ENCODE measurements at regions not wholly inside any gene's neighbourhood (a gene's known extent, or its start where the extent isn't known, plus 50 kb on each side); places are given as distances from the start of the nearest gene placed in this dataset.
"Not testable (repeated sequence)": the region's sequence is repeated elsewhere in the genome, so short reads cannot be mapped to it uniquely, and the experiment has no call there.

GRCh38 chr4:120228086-120228485 is 161.4 kb upstream of the MAD2L1 start:
- DNase-seq (ENCODE audit: insufficient read length): no peak
- no peak for FAIRE-seq
- no peak for TF ChIP-seq TAF1 (IDR thresholded peaks at IDR 0.05; ENCODE audit: borderline replicate concordance, low read depth, low read length)
- TF ChIP-seq POLR2AphosphoS5 (IDR thresholded peaks at IDR 0.05; ENCODE audit: low read depth, low read length): no peak
- TF ChIP-seq POLR2A (IDR thresholded peaks at IDR 0.05; ENCODE audit: low read depth, low read length): no peak

GRCh38 chr4:120227554-120227953 is 160.9 kb upstream of the MAD2L1 start:
- FAIRE-seq (no peak), DNase-seq (ENCODE audit: insufficient read length) (no peak)
- TF ChIP-seq POLR2AphosphoS5 (IDR thresholded peaks at IDR 0.05; ENCODE audit: low read depth, low read length) (no peak), POLR2A (IDR thresholded peaks at IDR 0.05; ENCODE audit: low read depth, low read length) (no peak)

GRCh38 chr4:120225527-120225926 is 158.9 kb upstream of the MAD2L1 start:
- TF ChIP-seq TAF1 (IDR thresholded peaks at IDR 0.05; ENCODE audit: borderline replicate concordance, low read depth, low read length): no peak
- no peak for TF ChIP-seq POLR2AphosphoS5 (IDR thresholded peaks at IDR 0.05; ENCODE audit: low read depth, low read length)
- TF ChIP-seq POLR2A (IDR thresholded peaks at IDR 0.05; ENCODE audit: low read depth, low read length): no peak
- no peak for FAIRE-seq
- DNase-seq (ENCODE audit: insufficient read length): no peak

DNA sequence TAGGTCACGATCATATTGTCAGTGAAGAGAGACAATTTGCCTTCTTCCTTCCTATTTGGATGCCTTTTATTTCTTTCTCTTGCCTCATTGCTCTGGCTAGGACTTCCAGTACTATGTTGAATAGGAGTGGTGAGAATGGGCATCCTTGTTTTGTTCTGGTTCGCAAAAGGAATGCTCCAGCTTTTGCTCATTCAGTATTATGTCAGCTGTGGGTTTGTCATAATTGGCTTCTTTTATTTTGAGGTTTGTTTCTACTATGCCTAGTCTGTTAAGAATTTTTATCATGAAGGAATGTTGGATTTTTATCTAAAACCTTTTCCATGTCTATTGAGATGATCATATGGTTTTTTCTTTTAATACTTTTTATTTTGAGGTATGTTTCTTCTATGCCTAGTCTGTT is 152.3 kb upstream of the MAD2L1 start:
- DNase-seq (ENCODE audit: insufficient read length): no peak
- no peak for FAIRE-seq
- TF ChIP-seq TAF1 (IDR thresholded peaks at IDR 0.05; ENCODE audit: borderline replicate concordance, low read depth, low read length) (no peak), POLR2AphosphoS5 (IDR thresholded peaks at IDR 0.05; ENCODE audit: low read depth, low read length) (no peak), POLR2A (IDR thresholded peaks at IDR 0.05; ENCODE audit: low read depth, low read length) (no peak)

DNA sequence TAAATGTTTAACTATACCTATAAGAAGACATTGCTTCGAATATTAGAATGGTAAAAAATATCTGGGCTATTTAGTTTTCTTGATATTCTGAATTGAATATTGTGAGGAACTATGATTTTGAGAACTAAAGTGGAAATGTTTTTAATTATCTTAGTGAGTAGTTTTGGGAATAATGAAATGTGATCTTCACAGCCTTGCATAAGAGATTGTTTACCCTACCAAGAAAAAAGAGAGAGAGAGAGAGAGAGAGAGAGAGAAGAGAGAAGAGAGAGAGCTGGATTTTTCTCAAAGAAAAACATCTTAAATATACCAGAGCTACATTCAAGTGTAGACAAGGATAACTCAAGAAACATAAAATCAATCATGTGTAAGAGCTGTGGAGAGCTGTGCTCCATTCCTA is 148.7 kb upstream of the MAD2L1 start:
- FAIRE-seq (no peak), DNase-seq (ENCODE audit: insufficient read length) (no peak)
- no peak for TF ChIP-seq POLR2A (IDR thresholded peaks at IDR 0.05; ENCODE audit: low read depth, low read length)
- TF ChIP-seq POLR2AphosphoS5 (IDR thresholded peaks at IDR 0.05; ENCODE audit: low read depth, low read length): no peak
- no peak for TF ChIP-seq TAF1 (IDR thresholded peaks at IDR 0.05; ENCODE audit: borderline replicate concordance, low read depth, low read length)

DNA sequence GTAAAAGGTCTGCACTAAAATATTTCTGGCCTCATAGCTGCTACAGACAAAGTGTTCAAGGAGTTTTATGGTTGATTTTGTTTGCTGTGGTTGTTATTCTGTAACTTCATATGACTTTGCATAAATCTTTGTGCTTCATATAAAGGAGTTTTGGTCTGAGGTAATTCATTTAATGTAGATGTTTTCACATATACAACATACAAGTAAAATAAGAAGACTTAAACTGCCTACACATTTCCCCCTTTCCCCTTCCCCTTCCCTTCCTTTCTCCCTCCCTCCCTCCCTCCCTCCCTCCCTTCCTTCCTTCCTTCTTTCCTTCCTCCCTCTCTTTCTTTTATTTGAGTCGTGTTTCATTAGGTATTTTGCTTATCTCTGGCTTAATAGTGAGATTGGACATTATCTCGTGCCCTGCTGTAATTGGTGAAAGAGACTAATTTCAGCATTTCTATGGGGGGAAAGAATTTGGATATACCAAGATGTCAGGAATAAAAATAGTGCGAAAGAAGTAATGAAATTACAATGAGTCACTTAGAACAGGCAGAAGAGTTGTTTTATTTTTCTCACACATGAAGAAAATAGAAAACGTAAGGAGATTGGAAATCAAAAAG is 144.9 kb upstream of the MAD2L1 start:
- DNase-seq (ENCODE audit: insufficient read length): no peak
- FAIRE-seq: no peak
- TF ChIP-seq TAF1 (IDR thresholded peaks at IDR 0.05; ENCODE audit: borderline replicate concordance, low read depth, low read length) (no peak), POLR2AphosphoS5 (IDR thresholded peaks at IDR 0.05; ENCODE audit: low read depth, low read length) (no peak), POLR2A (IDR thresholded peaks at IDR 0.05; ENCODE audit: low read depth, low read length) (no peak)

DNA sequence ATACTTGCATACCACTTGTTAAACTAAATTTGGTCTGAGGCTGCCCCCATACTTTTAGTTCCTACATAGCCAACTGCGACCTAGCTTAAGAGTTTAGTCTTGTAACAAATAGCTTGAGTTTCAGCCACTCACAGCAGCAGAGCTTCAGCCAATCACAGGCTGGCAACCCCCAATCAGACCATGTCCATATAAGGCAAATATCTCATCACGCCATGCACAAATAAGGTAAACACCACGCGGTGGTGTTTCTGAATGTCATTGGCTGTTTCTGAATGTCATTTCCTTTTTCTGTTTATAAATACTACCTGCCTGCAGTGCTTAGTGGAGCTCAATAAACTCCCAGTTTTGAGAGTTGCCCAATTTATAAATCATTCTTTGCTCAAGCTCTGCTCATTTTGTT is 143.1 kb upstream of the MAD2L1 start:
- FAIRE-seq: no peak
- TF ChIP-seq POLR2AphosphoS5 (IDR thresholded peaks at IDR 0.05; ENCODE audit: low read depth, low read length): no peak
- no peak for TF ChIP-seq TAF1 (IDR thresholded peaks at IDR 0.05; ENCODE audit: borderline replicate concordance, low read depth, low read length)
- TF ChIP-seq POLR2A (IDR thresholded peaks at IDR 0.05; ENCODE audit: low read depth, low read length): no peak
- no peak for DNase-seq (ENCODE audit: insufficient read length)

DNA sequence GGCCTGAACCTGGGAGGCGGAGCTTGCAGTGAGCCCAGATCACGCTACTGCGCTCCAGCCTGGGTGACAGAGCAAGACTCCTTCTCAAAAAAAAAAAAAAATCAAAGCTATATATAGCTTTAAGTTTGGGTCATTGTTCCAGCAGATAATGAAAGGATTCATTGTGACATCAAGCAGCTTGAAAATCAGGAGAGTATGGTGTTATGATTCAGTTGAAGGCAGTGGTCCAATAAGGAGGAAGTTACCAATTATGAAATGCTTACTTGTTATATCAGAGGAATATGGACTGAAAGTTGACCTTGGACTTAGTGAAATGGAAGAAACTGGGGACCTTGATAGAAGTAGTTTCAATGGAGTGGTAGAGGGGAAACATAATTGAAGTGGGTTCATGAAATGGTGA is 140.4 kb upstream of the MAD2L1 start:
- DNase-seq (ENCODE audit: insufficient read length): no peak
- FAIRE-seq: no peak
- TF ChIP-seq POLR2A (IDR thresholded peaks at IDR 0.05; ENCODE audit: low read depth, low read length) (no peak), TAF1 (IDR thresholded peaks at IDR 0.05; ENCODE audit: borderline replicate concordance, low read depth, low read length) (no peak), POLR2AphosphoS5 (IDR thresholded peaks at IDR 0.05; ENCODE audit: low read depth, low read length) (no peak)

GRCh38 chr4:120202222-120202621 is 135.6 kb upstream of the MAD2L1 start:
- FAIRE-seq (no peak), DNase-seq (ENCODE audit: insufficient read length) (no peak)
- TF ChIP-seq TAF1 (IDR thresholded peaks at IDR 0.05; ENCODE audit: borderline replicate concordance, low read depth, low read length) (no peak), POLR2AphosphoS5 (IDR thresholded peaks at IDR 0.05; ENCODE audit: low read depth, low read length) (no peak), POLR2A (IDR thresholded peaks at IDR 0.05; ENCODE audit: low read depth, low read length) (no peak)

DNA sequence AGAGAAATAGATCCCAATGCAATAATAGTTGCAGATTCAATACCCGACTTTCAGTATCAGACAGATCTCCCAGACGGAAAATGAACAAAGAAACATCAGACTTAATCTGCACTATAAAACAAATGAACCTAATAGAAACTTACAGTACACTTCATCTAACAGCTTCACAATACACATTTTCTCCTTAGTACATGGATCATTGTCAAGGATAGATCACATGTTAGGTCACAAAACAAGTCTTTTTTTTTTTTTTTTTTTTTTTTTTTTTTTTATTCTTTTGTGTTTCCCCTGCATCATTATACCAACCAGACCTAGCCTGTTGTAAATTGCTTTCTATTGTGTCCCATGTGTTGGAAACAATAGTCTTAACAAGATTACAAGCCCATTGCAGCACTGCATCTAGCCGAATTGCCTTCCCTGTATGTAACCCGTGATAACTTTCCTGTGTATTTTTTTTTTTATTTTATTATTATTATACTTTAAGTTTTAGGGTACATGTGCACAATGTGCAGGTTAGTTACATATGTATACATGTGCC is 134.0 kb upstream of the MAD2L1 start:
- not testable (repeated sequence) for DNase-seq (ENCODE audit: insufficient read length); FAIRE-seq

DNA sequence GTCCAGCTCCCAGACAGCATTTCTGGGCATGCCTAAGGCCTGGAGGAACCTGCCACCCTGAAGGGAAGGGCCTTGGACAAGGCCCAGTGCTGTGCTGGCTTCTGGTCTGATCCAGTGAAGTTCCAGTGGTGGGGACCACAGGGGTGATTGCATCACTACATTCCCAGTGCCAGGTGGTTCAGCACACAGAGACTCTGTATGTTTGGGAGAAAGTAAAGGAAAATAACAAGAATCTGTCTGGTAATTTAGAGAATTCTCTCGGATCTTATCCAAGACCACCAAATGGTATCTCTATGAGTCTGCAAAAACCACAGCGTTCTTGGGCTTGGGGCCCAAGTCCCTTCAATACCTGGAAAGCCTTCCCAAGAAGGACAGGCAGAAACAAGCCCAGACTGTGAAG is 131.8 kb upstream of the MAD2L1 start:
- FAIRE-seq: no peak
- no peak for DNase-seq (ENCODE audit: insufficient read length)
- no peak for TF ChIP-seq POLR2AphosphoS5 (IDR thresholded peaks at IDR 0.05; ENCODE audit: low read depth, low read length)
- TF ChIP-seq POLR2A (IDR thresholded peaks at IDR 0.05; ENCODE audit: low read depth, low read length): no peak
- TF ChIP-seq TAF1 (IDR thresholded peaks at IDR 0.05; ENCODE audit: borderline replicate concordance, low read depth, low read length): no peak

GRCh38 chr4:120177603-120178002 is 111.0 kb upstream of the MAD2L1 start:
- no peak for FAIRE-seq
- TF ChIP-seq POLR2A (IDR thresholded peaks at IDR 0.05; ENCODE audit: low read depth, low read length): no peak
- no peak for TF ChIP-seq TAF1 (IDR thresholded peaks at IDR 0.05; ENCODE audit: borderline replicate concordance, low read depth, low read length)
- no peak for TF ChIP-seq POLR2AphosphoS5 (IDR thresholded peaks at IDR 0.05; ENCODE audit: low read depth, low read length)
- no peak for DNase-seq (ENCODE audit: insufficient read length)

- TF ChIP-seq POLR2A (IDR thresholded peaks at IDR 0.05; ENCODE audit: low read depth, low read length): no peak
- no peak for TF ChIP-seq TAF1 (IDR thresholded peaks at IDR 0.05; ENCODE audit: borderline replicate concordance, low read depth, low read length)
- no peak for TF ChIP-seq POLR2AphosphoS5 (IDR thresholded peaks at IDR 0.05; ENCODE audit: low read depth, low read length)
- FAIRE-seq (no peak), DNase-seq (ENCODE audit: insufficient read length) (no peak)
Observed at GRCh38 chr4:120175272-120175671, 108.6 kb upstream of the MAD2L1 start.

Data from GM12892 (cell line).